ENCODE measurements at regions not wholly inside any gene's neighbourhood (a gene's known extent, or its start where the extent isn't known, plus 50 kb on each side); places are given as distances from the start of the nearest gene placed in this dataset.

DNA sequence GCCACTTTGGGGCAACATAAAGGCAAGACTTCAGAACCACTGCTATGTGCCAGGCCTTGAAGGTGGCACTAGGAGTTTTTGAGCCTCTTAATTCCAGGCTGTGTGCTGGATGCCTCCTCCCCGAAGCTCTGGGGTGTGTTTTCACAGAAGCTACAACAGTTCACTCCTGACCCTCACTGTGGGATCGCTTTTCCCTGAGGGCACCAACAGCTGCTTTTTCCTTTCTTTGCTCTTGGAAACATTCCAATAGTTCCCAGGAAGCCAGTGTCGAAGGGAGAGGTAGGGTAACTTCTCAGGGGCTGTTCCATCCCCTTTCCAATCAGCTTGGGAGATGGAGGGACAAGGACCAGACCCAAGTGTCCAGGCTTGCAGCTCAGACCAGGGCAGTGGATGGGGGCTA, 153.4 kb downstream of the C1orf94 start:
- DNase-seq (ENCODE audit: low read depth in 2 of 2) = no peak
- no peaks in the 10 kb centered on the region for H4K20me1 ChIP-seq (ENCODE audit: control insufficient read depth, extremely low read depth, insufficient read depth, low read length)
- H3K27me3 ChIP-seq (ENCODE audit: control insufficient read depth, insufficient read depth, low read length) = no peaks in the 10 kb centered on the region
- no peak overlapping the region for H3K4me2 ChIP-seq (ENCODE audit: extremely low read depth, insufficient read depth, low read length)
- no peaks in the 10 kb centered on the region for H3K36me3 ChIP-seq (ENCODE audit: control insufficient read depth, insufficient read depth, low read length)
- no peak overlapping the region for H2AFZ ChIP-seq (ENCODE audit: low read length)
- H3K9me3 ChIP-seq (ENCODE audit: control insufficient read depth, insufficient read depth, low read depth, low read length) = no peaks in the 10 kb centered on the region
- no peak overlapping the region for H3K4me3 ChIP-seq (replicated peaks in 1 of 4; ENCODE audit: control extremely low read depth in 1 of 4, insufficient read depth in 1 of 4, low read depth in 3 of 4, low read length in 4 of 4)
- H3K79me2 ChIP-seq (ENCODE audit: control insufficient read depth, insufficient read depth, low read length) = no peaks in the 10 kb centered on the region
- no peak overlapping the region for H3K27ac ChIP-seq (ENCODE audit: insufficient read depth, low read length)
- TF ChIP-seq, protein P1, sequence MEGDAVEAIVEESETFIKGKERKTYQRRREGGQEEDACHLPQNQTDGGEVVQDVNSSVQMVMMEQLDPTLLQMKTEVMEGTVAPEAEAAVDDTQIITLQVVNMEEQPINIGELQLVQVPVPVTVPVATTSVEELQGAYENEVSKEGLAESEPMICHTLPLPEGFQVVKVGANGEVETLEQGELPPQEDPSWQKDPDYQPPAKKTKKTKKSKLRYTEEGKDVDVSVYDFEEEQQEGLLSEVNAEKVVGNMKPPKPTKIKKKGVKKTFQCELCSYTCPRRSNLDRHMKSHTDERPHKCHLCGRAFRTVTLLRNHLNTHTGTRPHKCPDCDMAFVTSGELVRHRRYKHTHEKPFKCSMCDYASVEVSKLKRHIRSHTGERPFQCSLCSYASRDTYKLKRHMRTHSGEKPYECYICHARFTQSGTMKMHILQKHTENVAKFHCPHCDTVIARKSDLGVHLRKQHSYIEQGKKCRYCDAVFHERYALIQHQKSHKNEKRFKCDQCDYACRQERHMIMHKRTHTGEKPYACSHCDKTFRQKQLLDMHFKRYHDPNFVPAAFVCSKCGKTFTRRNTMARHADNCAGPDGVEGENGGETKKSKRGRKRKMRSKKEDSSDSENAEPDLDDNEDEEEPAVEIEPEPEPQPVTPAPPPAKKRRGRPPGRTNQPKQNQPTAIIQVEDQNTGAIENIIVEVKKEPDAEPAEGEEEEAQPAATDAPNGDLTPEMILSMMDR (conservative IDR thresholded peaks at IDR 0.05 in 1 of 2, IDR thresholded peaks at IDR 0.05 in 1 of 2; ENCODE audit: low read depth in 1 of 2, low read length in 2 of 2) = no peak
- no peak for TF ChIP-seq EZH2 (IDR thresholded peaks at IDR 0.05; ENCODE audit: low read length, missing control alignments)
- no peak overlapping the region for H3K9ac ChIP-seq (ENCODE audit: insufficient read depth, low read length)
- H3K4me1 ChIP-seq (ENCODE audit: control insufficient read depth, extremely low read depth, insufficient read depth, low read length) = no peaks in the 10 kb centered on the region

DNA sequence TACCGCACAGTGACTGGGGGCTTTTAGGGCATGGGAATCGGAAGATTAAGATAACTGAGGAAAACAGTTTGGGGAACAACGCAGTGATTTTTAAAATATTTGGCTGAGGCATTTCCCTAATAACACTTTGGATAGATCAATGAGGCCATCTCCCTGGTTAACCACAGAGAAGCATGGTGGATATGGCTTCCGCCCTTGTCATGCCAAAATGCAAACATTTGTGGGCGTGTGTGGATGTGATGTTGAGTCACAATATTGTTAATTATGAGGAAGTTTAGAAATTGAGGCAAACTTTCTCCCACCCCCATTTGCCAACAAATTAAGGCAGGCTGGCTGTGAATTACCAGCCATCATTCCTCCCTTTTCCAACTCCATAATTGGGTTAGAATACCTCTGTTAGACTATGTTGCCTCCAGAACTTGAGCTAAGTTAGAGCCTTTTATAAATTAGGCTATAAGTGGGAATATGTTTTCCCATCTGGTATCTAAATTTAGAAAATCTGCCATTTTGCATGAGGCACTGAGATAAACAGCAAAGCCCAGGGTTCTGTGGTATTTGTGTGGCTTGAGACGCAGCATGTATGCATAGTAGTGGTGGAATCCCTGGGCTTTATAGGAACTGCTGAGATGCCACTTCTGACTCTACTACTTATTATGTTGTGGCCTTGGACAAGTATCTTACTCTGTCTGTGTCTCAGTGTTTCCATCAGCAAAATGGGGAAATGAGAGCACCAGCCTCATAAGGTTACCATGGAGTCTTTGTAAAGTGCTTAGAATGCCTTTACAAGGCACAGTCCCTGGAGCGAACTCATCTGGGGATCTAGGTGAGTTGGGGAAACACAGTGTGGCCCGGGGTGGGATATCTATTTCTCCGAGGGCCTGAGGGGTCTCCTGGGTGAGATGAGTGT, 154.6 kb downstream of the C1orf94 start:
- Histone ChIP-seq H3K9me3 (ENCODE audit: control insufficient read depth, insufficient read depth, low read depth, low read length) (no peaks in the 10 kb centered on the region), H3K4me2 (ENCODE audit: extremely low read depth, insufficient read depth, low read length) (no peak overlapping the region), H3K27me3 (ENCODE audit: control insufficient read depth, insufficient read depth, low read length) (no peaks in the 10 kb centered on the region)

DNA sequence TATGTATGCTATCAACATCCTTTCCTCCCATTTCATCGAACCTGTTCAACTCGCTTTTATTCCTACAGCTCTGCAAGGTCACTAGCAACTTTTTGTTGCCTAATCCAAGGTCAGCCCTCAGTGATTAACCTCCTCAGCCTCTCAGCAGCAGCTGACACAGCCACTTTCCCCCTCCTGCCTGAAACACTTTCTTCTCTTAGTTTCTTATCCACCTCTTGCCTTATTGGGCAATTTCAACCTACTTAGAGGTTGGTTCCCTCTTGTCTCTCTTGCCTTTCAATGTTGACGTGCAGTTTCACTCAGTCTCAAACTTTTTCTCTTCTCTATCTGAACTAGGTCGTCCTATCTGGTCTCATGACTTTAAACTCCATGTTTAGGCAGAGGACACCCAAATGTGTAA, 156.3 kb downstream of the C1orf94 start:
- Histone ChIP-seq H3K36me3 (ENCODE audit: control insufficient read depth, insufficient read depth, low read length) (no peaks in the 10 kb centered on the region), H3K9me3 (ENCODE audit: control insufficient read depth, insufficient read depth, low read depth, low read length) (no peaks in the 10 kb centered on the region), H3K4me1 (ENCODE audit: control insufficient read depth, extremely low read depth, insufficient read depth, low read length) (no peaks in the 10 kb centered on the region), H3K79me2 (ENCODE audit: control insufficient read depth, insufficient read depth, low read length) (no peaks in the 10 kb centered on the region), H3K9ac (ENCODE audit: insufficient read depth, low read length) (no peak overlapping the region), H3K4me2 (ENCODE audit: extremely low read depth, insufficient read depth, low read length) (no peak overlapping the region), H2AFZ (ENCODE audit: low read length) (no peak overlapping the region), H3K27me3 (ENCODE audit: control insufficient read depth, insufficient read depth, low read length) (no peaks in the 10 kb centered on the region), H3K27ac (ENCODE audit: insufficient read depth, low read length) (no peak overlapping the region), H4K20me1 (ENCODE audit: control insufficient read depth, extremely low read depth, insufficient read depth, low read length) (no peaks in the 10 kb centered on the region), H3K4me3 (replicated peaks in 1 of 4; ENCODE audit: control extremely low read depth in 1 of 4, insufficient read depth in 1 of 4, low read depth in 3 of 4, low read length in 4 of 4) (no peak overlapping the region)
- no peak for TF ChIP-seq EZH2 (IDR thresholded peaks at IDR 0.05; ENCODE audit: low read length, missing control alignments)
- TF ChIP-seq, protein P1 (conservative IDR thresholded peaks at IDR 0.05 in 1 of 2, IDR thresholded peaks at IDR 0.05 in 1 of 2; ENCODE audit: low read depth in 1 of 2, low read length in 2 of 2) = no peak
- no peak for DNase-seq (ENCODE audit: low read depth in 2 of 2)

More for the DNA sequence above, 154.6 kb downstream of the C1orf94 start:
- Histone ChIP-seq H3K27ac (ENCODE audit: insufficient read depth, low read length) (no peak overlapping the region), H3K4me3 (replicated peaks in 1 of 4; ENCODE audit: control extremely low read depth in 1 of 4, insufficient read depth in 1 of 4, low read depth in 3 of 4, low read length in 4 of 4) (no peak overlapping the region), H3K79me2 (ENCODE audit: control insufficient read depth, insufficient read depth, low read length) (no peaks in the 10 kb centered on the region), H3K4me1 (ENCODE audit: control insufficient read depth, extremely low read depth, insufficient read depth, low read length) (no peaks in the 10 kb centered on the region), H2AFZ (ENCODE audit: low read length) (no peak overlapping the region), H3K36me3 (ENCODE audit: control insufficient read depth, insufficient read depth, low read length) (no peaks in the 10 kb centered on the region), H3K9ac (ENCODE audit: insufficient read depth, low read length) (no peak overlapping the region), H4K20me1 (ENCODE audit: control insufficient read depth, extremely low read depth, insufficient read depth, low read length) (no peaks in the 10 kb centered on the region)
- no peak for DNase-seq (ENCODE audit: low read depth in 2 of 2)
- TF ChIP-seq EZH2 (IDR thresholded peaks at IDR 0.05; ENCODE audit: low read length, missing control alignments) = no peak
- TF ChIP-seq, protein P1 (conservative IDR thresholded peaks at IDR 0.05 in 1 of 2, IDR thresholded peaks at IDR 0.05 in 1 of 2; ENCODE audit: low read depth in 1 of 2, low read length in 2 of 2) = no peak
